HG03460 (cell line): ENCODE measurements at regions not wholly inside any gene's neighbourhood (a gene's known extent, or its start where the extent isn't known, plus 50 kb on each side); places are given as distances from the start of the nearest gene placed in this dataset.
"Not testable (repeated sequence)": the region's sequence is repeated elsewhere in the genome, so short reads cannot be mapped to it uniquely, and the experiment has no call there.

Source experiments
- ATAC-seq: cut with Tn5 transposase; IDR thresholded peaks from one replicate; pipeline ENCODE4 v1.9.1; 2021; ENCODE audit not compliant: unreplicated experiment

- ATAC-seq, result not testable (repeated sequence)
These were observed 83.1 kb upstream of the GOLGA6L4 start for GRCh38 chr15:84152381-84152979.

- ATAC-seq, result not testable (repeated sequence)
These were observed 81.9 kb upstream of the GOLGA6L4 start for GRCh38 chr15:84153655-84154140.

GRCh38 chr15:84154314-84154713 lies 81.3 kb upstream of the GOLGA6L4 start:
- not testable (repeated sequence) for ATAC-seq

GRCh38 chr15:84154787-84155186 lies 80.8 kb upstream of the GOLGA6L4 start:
- not testable (repeated sequence) for ATAC-seq

- ATAC-seq, result not testable (repeated sequence)
These were observed 79.6 kb upstream of the GOLGA6L4 start for GRCh38 chr15:84155792-84156587.

- ATAC-seq, result not testable (repeated sequence)
These were observed 79.1 kb upstream of the GOLGA6L4 start for GRCh38 chr15:84156588-84156840.

- not testable (repeated sequence) for ATAC-seq
These were observed 78.4 kb upstream of the GOLGA6L4 start for GRCh38 chr15:84157056-84157632.

GRCh38 chr15:84157857-84158256 lies 77.7 kb upstream of the GOLGA6L4 start:
- not testable (repeated sequence) for ATAC-seq

GRCh38 chr15:84159346-84160269 lies 76.0 kb upstream of the GOLGA6L4 start:
- ATAC-seq, result not testable (repeated sequence)

- ATAC-seq, result not testable (repeated sequence)
These were observed 70.9 kb upstream of the GOLGA6L4 start for GRCh38 chr15:84164423-84165292.

GRCh38 chr15:84170029-84170428 lies 65.5 kb upstream of the GOLGA6L4 start:
- not testable (repeated sequence) for ATAC-seq

- not testable (repeated sequence) for ATAC-seq
These were observed 62.4 kb upstream of the GOLGA6L4 start for GRCh38 chr15:84173231-84173610.
